Mesothelial cell of epicardium (in vitro differentiated cells): ENCODE measurements at regions not wholly inside any gene's neighbourhood (a gene's known extent, or its start where the extent isn't known, plus 50 kb on each side); places are given as distances from the start of the nearest gene placed in this dataset.

Source experiments
- DNase-seq, 2 experiments: peaks; one replicate each; pipeline ENCODE4 v3.0.0; 2021; ENCODE audit warnings: low spot score in 2 of 2; ENCODE audit not compliant: unreplicated experiment in 2 of 2
- H3K27ac Mint-ChIP-seq: 2 replicates; pipeline ENCODE4 v1.8.0; 2021; ENCODE audit warnings: mixed read lengths
- H3K27me3 Mint-ChIP-seq: 2 replicates; pipeline ENCODE4 v1.8.0; 2021; ENCODE audit warnings: low read depth, mixed read lengths
- H3K36me3 Mint-ChIP-seq: 2 replicates; pipeline ENCODE4 v1.8.0; 2021; ENCODE audit warnings: mixed read lengths
- H3K4me1 Mint-ChIP-seq: 2 replicates; pipeline ENCODE4 v1.8.0; 2021; ENCODE audit warnings: mixed read lengths
- H3K4me3 Mint-ChIP-seq: 2 replicates; pipeline ENCODE4 v1.8.0; 2021; ENCODE audit warnings: mild to moderate bottlenecking, moderate library complexity, mixed read lengths
- H3K9me3 Mint-ChIP-seq: 2 replicates; pipeline ENCODE4 v1.8.0; 2021; ENCODE audit warnings: mixed read lengths
- CTCF ChIP-seq: fragments of 200-600 bp; sonication (generic); IDR thresholded peaks from one replicate; pipeline ENCODE4 v1.5.0; 2021; ENCODE audit warnings: antibody characterized with exemption; ENCODE audit not compliant: unreplicated experiment

DNA sequence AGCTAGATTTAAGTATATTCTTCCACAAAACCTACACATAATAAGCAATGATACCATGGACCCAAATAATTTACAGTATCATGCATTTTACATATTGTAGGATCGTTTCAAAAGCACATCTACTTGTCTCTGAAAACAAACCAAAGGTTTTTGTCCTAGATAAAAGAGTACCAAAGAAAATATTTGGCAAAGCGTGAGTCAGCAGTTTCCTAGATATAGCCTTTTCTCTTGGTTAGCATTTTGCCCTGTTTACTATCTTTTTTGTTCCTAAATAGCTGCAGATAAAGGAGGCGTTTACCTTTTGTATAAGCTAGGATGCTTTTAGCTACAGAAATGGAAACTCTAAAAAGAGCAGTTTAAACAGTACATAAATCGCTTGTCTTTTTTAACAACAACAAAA, 305.8 kb upstream of the GULP1 start:
- no peak for DNase-seq
- H3K4me1 Mint-ChIP-seq, result peaks cover 20% of the 10 kb centered on the region
- H3K9me3 Mint-ChIP-seq, result no peaks in the 10 kb centered on the region
- no peak overlapping the region for H3K27ac Mint-ChIP-seq
- H3K4me3 Mint-ChIP-seq, result no peak overlapping the region
- H3K36me3 Mint-ChIP-seq, result no peaks in the 10 kb centered on the region
- H3K27me3 Mint-ChIP-seq, result no peaks in the 10 kb centered on the region
- no peak for TF ChIP-seq CTCF

DNA sequence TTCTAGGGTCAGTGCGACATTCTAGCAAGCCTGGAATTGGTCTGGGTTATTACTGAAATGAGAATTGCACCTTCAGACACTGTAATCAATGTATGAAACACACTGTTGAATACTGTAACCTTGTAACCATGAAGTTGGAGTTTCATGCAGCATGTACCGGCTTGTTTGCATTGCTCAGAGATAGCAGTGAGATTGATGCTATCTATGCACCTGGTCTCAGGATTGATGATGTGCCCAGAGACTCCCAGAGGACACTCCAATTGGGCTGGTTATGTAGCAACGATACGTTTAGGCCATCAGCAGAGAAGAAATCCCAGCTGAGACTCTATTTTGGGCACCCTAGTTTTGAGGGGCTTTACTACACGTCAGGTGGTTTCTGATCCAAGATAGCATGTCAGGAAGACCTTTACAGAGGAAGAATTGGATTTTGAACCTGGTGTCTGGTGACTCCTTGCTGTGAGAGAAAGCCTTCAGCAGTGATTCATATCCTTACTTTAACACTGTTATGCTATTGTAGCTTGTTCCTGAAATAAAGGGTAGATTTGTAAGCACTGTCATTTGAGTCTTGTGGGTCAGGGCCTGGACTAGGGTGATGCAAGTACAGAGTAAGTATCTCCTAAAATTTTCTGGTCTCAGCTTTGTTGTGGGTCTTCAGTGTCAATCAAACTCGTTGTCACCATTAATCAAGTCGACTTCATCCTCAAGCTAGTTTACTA, 305.1 kb upstream of the GULP1 start:
- H3K9me3 Mint-ChIP-seq, result no peaks in the 10 kb centered on the region
- H3K4me1 Mint-ChIP-seq, result peaks cover 26% of the 10 kb centered on the region
- H3K36me3 Mint-ChIP-seq, result no peaks in the 10 kb centered on the region
- H3K27me3 Mint-ChIP-seq, result no peaks in the 10 kb centered on the region
- DNase-seq, result no peak
- TF ChIP-seq CTCF, result no peak
- no peak overlapping the region for H3K27ac Mint-ChIP-seq
- no peak overlapping the region for H3K4me3 Mint-ChIP-seq

DNA sequence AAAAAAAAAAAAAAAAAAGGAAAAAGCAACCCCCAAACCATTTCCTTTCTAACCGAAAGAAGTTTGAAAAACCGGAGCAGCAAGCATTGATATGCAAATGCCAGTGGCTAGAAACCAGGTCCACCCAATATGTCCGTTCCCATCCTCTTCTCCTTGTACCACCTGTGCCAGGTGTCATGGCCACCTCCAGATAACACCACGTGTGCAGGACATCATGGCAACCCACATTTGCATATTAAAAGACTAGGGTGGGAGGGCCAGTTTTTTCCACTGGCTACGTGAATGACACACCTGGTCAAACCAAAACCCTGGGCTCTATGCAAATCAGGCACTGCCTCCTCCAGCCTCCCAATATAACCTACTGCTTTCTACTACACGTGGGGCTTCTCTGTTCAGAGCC, 303.3 kb upstream of the GULP1 start:
- no peaks in the 10 kb centered on the region for H3K36me3 Mint-ChIP-seq
- H3K4me1 Mint-ChIP-seq, result peaks cover 34% of the 10 kb centered on the region
- H3K4me3 Mint-ChIP-seq, result no peak overlapping the region
- H3K27me3 Mint-ChIP-seq, result no peaks in the 10 kb centered on the region
- no peak for TF ChIP-seq CTCF
- DNase-seq, result no peak
- no peak overlapping the region for H3K27ac Mint-ChIP-seq
- H3K9me3 Mint-ChIP-seq, result no peaks in the 10 kb centered on the region

GRCh38 chr2:187989925-187990623, 301.6 kb upstream of the GULP1 start:
- Mint-ChIP-seq H3K27ac (no peak overlapping the region), H3K36me3 (no peaks in the 10 kb centered on the region), H3K27me3 (no peaks in the 10 kb centered on the region), H3K9me3 (no peaks in the 10 kb centered on the region), H3K4me3 (no peak overlapping the region), H3K4me1 (peaks cover 39% of the 10 kb centered on the region)
- TF ChIP-seq CTCF, result no peak
- no peak for DNase-seq

DNA sequence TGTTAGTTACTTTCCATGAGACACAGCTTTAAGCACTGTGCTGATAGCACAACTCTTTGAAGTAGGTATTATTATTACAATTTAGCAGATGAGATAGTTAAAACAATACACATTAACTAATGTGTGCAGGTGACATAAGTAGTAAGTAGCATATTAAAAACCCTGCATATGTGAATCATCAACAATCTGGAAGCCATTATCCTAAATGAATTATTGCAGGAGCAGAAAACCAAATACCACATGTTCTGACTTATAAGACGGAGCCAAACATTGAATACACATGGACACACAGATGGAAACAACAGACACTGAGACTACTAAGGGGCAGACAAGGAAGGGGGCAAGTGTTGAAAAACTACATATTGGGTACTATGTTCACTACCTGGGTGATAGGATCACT, 300.3 kb upstream of the GULP1 start:
- H3K27ac Mint-ChIP-seq, result no peak overlapping the region
- peaks cover 34% of the 10 kb centered on the region for H3K4me1 Mint-ChIP-seq
- TF ChIP-seq CTCF, result no peak
- DNase-seq, result no peak
- no peak overlapping the region for H3K4me3 Mint-ChIP-seq
- H3K36me3 Mint-ChIP-seq, result no peaks in the 10 kb centered on the region
- H3K9me3 Mint-ChIP-seq, result no peaks in the 10 kb centered on the region
- no peaks in the 10 kb centered on the region for H3K27me3 Mint-ChIP-seq
